Stimulated activated CD8-positive, alpha-beta memory T cell treated with anti-CD3 and anti-CD28 coated beads, Interleukin-7, amount 100 ng/mL, for 4 hours (primary cell): ENCODE measurements at regions not wholly inside any gene's neighbourhood (a gene's known extent, or its start where the extent isn't known, plus 50 kb on each side); places are given as distances from the start of the nearest gene placed in this dataset.
"Not testable (repeated sequence)": the region's sequence is repeated elsewhere in the genome, so short reads cannot be mapped to it uniquely, and the experiment has no call there.

Source experiments
- DNase-seq, 2 donors: peaks; one replicate each; pipeline ENCODE4 v3.0.0-alpha.2; 2020; ENCODE audit warnings: low read depth in 2 of 2

GRCh38 chr20:19895761-19896160, 121.4 kb upstream of the NAA20 start:
- DNase-seq = no peak

DNA sequence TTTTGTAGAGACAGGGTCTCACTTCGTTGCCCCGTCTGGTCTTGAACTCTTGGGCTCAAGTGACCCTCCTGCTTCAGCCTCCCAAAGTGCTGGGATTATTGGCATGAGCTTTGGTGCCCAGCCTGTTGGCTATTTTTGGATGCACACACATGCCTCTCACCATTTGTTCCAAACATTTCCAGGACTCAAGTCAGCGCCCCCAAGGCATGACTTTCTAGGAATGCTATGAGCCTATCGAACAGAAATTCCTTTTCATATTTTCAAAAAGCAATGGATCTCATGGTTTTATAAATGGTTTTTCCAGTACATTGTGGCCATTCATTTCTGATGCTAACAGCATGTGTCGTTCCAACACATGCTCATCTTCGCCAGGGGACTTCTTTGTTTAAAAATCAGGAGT, 119.3 kb upstream of the NAA20 start:
- no peak for DNase-seq

DNA sequence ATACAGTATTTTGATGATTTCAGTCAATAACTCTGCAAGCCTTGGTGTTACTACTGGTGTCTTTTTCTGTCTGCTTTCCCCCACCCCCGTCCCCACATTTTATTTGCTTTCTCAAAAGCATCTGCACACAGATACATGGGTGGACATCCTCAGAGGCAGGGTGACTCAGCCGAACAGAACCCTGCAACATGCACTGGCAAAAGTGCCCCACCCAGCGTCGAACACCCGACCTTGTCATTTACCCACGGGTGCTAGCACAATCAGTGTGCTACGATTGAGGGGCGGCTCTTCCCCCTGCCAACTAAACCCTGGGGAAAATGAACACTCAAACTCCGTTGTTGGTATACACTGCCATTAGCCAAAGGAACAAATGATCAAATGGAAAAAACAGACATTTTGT, 115.9 kb upstream of the NAA20 start:
- DNase-seq = no peak

GRCh38 chr20:19903168-19903811, 113.9 kb upstream of the NAA20 start:
- no peak for DNase-seq

- no peak for DNase-seq
These were observed 109.7 kb upstream of the NAA20 start for GRCh38 chr20:19907326-19908056.

DNA sequence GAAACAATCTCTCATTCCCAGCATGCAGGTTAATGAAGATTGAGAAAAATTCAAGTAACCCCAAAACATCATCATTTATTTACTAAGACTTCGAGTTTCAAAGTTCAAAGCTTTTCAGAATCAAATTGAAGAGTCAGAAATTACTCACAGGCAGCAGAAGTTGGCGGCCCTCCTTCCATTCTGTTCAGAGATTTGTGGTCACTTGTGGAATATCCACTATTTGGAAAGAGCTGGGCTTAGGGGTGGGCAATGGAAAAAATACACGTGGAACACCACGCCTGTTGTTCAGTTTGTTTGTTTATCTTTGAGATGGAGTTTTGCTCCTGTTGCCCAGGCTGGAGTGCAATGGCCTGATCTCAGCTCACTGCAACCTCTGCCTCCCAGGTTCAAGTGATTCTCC, 108.6 kb upstream of the NAA20 start:
- no peak for DNase-seq

DNA sequence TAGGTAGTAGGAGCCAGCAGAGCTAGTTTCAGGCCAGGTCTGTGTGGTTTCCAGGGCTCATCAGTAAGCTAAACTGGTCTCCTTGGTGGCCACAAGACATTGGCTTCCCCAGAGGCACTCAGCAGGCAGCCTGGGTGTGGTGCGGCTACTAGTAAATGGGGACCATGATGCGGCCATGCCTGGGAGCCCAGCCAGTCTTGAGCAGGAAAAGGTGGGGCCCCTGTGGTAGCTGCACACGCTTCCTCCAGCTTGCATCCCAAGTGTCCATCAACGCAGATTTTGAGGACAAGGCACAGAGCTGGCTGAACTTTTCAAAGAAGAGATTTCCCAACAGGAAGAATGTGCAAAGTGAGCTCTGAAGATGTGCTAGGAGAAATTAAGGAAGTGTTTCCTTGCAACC, 107.4 kb upstream of the NAA20 start:
- no peak for DNase-seq

DNA sequence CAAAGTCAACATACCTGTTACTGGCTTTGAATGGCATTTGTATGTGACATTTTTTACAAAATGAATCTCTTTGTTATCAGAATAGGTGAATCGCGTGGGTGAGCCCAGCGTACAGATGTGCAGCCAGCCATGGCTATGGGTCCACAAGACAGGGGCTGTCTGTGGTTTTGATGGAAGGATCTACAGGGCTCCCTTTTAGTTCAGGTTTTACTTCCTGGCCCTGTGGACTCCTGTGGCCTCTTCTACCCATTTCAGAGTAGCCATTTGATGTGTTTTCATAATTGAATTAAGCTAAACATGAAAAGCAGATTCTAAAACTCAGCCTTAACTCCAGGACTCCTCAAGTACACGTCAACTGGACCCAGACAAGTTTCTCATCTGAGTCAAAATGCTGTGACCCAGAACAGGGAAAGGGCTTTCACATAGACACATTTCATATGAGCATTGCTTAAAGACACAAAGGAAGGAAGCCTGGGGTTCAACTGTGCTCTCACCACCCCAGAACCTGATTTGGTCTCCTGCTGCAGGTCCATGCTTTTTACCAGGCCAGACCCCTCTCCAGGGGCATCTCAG, 105.3 kb upstream of the NAA20 start:
- DNase-seq = no peak

GRCh38 chr20:19913349-19913748, 103.8 kb upstream of the NAA20 start:
- no peak for DNase-seq

- no peak for DNase-seq
These were observed 103.1 kb upstream of the NAA20 start for GRCh38 chr20:19913927-19914614.

DNA sequence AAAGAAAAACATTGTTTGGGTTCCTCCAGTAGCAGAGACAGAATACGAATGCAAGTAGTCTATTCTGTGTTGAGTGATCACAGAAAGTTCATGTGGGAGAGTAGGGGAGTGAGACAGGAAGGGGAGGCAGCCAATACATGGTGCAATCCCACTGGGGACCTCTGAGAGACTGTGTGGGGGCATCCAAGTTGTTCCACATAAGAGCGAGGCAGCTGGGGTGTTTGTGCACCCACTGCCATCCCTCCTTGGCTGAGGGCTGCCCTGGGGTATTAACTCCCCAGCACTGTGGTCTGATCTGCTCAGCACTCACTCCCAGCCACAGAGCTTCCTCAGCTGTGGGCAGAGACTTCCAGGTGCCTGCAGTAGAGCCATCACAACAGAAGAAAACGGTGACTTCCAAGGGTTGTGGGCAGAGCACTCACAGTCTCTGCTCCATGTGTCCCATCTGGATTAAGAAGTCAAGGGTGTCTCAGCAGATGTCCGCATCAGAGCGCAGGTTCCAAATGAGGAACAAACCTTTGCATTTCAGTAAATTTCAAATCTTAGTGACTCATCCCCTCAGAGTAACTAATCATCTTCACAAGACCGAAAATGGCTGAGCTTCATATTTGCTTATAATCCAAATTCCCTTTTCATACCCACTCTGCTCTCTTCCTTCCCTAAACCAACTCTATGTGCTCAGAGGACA, 101.9 kb upstream of the NAA20 start:
- DNase-seq = no peak

DNA sequence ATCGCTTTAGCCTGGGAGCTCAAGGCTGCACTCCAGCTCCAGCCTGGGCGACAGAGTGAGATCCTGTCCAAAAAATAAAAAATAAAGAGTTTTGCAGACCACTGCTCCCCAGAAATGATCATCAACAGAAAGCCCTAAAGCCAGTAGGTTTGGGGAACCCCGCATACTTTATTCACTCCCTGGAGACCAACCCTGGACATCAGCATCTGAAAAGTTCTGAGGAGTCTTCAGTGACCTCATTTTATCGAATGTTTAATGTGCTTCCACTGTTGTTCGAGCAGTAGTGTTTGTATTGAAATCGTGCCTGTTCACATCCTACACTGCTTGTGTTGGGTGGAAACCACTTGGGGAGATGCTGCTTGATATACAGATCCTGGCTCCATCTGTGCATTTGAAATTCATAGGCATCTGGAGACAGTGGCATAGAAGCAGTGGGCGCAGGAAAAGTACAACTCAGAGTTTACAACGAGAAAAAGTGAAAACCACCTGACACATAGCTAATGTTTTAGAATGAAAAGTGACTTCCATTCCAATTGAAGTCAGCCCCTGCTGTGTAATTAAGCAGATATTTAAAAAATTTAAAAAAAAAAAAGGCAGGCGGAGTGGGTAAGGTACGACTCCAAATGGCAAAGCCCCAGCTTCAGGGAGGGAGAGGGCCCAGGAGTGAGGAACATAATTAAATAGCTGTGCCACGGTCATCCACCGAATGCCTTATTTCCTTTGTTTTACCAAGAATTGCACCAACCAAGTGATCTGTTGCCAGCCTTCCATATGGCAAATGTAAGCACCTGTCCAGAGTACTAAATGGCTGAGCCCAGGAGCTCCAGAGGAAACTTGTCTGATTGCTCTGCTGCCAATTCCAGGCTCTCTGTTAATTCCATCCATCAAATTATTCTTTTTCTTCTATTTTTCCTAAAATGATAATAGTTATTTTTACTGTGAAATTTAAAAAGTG, 100.4 kb upstream of the NAA20 start:
- DNase-seq = no peak

DNA sequence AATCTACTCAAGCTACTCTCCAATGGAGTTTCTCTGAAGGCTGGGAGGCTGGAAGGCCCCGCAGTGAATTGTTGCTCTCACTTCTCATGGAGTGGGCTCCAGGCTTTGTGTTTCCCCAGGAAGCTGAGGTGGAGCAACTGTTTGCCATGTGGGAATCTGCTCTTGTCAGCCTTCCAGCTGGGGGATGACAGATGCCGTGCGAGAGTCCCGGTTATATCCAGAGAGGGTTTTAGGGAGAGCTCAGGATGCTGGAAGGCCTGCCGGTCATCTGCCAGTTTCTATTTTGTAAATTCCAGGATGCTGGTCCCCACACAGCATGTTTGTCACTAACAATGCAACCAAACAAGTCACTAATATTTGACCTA, 98.2 kb upstream of the NAA20 start:
- no peak for DNase-seq

DNA sequence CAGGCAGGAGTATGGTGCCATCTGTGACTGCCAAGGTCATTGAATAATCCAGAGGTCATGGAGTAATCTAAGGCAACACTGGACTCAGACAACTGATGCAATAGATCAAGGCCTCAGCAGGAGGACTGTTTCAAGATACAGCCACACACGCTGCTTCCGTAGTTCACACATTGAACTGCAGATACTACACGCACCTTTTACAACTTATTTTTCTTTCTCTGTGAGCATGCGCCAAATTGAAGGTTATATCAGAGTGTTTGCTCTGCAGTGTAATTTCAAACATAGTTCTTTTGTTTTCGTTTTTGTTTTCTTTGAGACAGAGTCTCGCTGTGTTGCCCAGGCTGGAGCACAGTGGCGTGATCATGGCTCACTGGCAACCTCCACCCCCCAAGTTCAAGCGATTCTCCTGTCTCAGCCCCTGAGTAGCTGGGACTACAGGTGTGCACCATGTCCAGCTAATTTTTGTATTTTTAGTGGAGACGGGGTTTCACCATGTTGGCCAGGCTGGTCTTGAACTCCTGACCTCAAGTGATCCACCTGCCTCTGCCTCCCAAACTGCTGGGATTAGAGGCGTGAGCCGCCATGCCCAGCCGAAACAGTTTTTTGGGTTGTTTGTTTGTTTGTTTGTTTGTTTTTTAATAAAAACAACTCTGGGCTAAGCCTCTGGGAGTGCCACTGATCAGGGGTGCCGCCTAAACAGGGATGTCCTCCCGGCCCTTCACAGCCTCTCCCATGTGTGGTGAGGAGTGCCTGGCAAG, 96.6 kb upstream of the NAA20 start:
- DNase-seq = no peak

GRCh38 chr20:19921284-19921793, 95.8 kb upstream of the NAA20 start:
- no peak for DNase-seq

GRCh38 chr20:19921829-19922228, 95.3 kb upstream of the NAA20 start:
- DNase-seq = not testable (repeated sequence)

DNA sequence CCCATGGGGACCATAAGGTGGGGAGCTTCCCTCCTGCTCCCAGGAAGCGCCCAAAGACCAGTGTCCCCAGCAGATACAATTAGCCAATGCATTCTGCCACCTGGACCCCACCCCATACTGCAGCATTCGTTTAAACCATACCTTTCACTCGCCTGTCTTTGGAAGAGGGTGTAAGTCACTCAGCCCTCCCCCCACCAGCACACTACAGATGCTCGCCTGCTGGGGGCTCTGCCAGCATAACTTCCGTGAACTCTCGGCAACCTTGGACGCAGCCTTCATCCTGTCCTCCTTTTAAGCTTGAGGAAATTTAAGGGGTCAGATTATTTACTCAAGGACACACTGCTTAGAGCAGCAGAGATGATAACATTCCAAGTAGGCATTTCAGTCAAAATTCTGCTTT, 94.4 kb upstream of the NAA20 start:
- no peak for DNase-seq

DNA sequence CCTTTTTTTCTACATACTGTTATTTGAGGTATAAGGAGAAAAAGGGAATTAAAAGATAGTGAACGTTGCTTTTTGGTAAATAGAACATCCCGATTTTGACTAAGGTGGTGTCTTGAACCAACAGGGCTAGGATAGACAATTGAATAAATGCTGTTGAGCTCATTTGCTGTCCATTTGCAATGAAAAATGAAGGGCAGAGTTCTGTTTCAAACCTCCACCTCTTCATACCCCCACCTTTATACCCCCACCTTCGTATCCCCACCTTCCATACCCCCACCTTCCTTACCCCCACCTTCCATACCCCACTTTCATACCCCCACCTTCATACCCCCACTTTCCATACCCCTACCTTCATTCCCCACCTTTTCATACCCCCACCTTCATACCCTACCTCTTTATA, 93.4 kb upstream of the NAA20 start:
- no peak for DNase-seq

DNA sequence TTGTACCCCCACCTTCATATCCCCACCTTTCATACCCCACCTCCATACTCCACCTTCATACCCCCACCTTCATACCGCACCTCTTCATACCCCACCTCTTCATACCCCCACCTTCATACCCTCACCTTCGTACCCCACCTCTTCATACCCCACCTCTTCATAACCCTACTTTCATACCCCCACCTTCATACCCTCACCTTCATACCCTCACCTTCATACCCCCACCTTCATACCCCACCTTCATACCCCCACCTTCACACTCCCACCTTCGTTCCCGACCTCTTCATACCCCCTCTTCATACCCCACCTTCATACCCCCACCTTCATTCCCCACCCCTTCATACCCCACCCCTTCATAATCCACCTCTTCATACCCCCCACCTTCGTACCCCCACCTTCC, 92.9 kb upstream of the NAA20 start:
- no peak for DNase-seq

DNA sequence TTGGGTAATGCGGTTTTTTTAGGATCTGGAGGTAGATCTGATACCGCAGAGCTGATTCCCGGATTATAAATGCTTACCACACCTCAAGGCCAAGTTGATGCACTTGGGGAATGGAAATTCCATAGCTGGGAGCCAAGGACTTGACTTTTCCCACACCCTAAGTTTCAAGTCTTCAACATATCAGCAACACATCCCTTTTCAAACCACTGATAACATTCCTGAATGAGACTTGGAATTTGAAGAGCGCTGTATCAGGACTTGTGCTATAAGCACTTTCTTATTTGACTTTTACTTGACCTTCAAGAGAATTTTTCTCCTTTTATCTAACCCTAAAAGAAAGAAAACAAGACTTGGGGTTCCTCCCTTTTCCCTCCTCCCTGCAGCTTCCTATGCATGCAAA, 90.6 kb upstream of the NAA20 start:
- DNase-seq = no peak
